Common myeloid progenitor, CD34-positive (primary cell): ENCODE measurements at regions not wholly inside any gene's neighbourhood (a gene's known extent, or its start where the extent isn't known, plus 50 kb on each side); places are given as distances from the start of the nearest gene placed in this dataset.
A peak's percentile ranks its signal among the peaks of the same experiment; 100 is the strongest.

Experiments used
- CTCF ChIA-PET: fragments of 350-600 bp; sonication (Branson Sonifier 250); formaldehyde crosslinking; loops from one replicate; lab custom pipeline; 2021; ENCODE audit warnings: antibody characterized with exemption; lab: Charles Lee
- POLR2A ChIA-PET: fragments of 350-600 bp; sonication (Branson Sonifier 250); formaldehyde crosslinking; loops from one replicate; lab custom pipeline; 2021; ENCODE audit warnings: antibody characterized with exemption; lab: Charles Lee
- DNase-seq, 3 donors: peaks; one replicate each; pipeline versions ENCODE4 v3.0.0 to v3.0.0-alpha.2; 2013
- H3K27ac ChIP-seq, 2 experiments: 1 replicate in 1 of 2; 2 replicates in 1 of 2; pipeline ENCODE4 v1.7.0; 2013; ENCODE audit warnings: inconsistent platforms in 2 of 2, low read length in 2 of 2, mild to moderate bottlenecking in 2 of 2, low read depth in 1 of 2, moderate library complexity in 1 of 2; ENCODE audit not compliant: severe bottlenecking in 2 of 2, insufficient read depth in 1 of 2, poor library complexity in 1 of 2
- H3K27me3 ChIP-seq, 5 experiments: replicated peaks in 2 of 5; 1 replicate in 3 of 5; 2 replicates in 2 of 5; pipeline versions ENCODE4 v1.6.1 to v1.7.0; 2013; ENCODE audit warnings: low read length in 4 of 5, mild to moderate bottlenecking in 2 of 5, moderate library complexity in 2 of 5, inconsistent platforms in 1 of 5; ENCODE audit not compliant: insufficient read depth in 5 of 5, control insufficient read depth in 4 of 5
- H3K36me3 ChIP-seq, 4 experiments: 1 replicate in 2 of 4; 2 replicates in 2 of 4; pipeline versions ENCODE4 v1.6.1 to v1.7.0; 2013; ENCODE audit warnings: low read length in 3 of 4, control low read depth in 1 of 4, mild to moderate bottlenecking in 1 of 4; ENCODE audit not compliant: control insufficient read depth in 4 of 4, insufficient read depth in 4 of 4
- H3K4me1 ChIP-seq, 4 experiments: 1 replicate in 3 of 4; 2 replicates in 1 of 4; pipeline versions ENCODE4 v1.6.1 to v1.7.1; 2013; ENCODE audit warnings: low read length in 3 of 4, mild to moderate bottlenecking in 3 of 4, control low read depth in 1 of 4, inconsistent platforms in 1 of 4, moderate library complexity in 1 of 4; ENCODE audit not compliant: control insufficient read depth in 4 of 4, insufficient read depth in 4 of 4; ENCODE audit errors: control extremely low read depth in 1 of 4
- H3K4me3 ChIP-seq, 7 experiments: 1 replicate in 4 of 7; 2 replicates in 3 of 7; pipeline versions ENCODE4 v1.5.1 to v1.7.0; 2013; ENCODE audit warnings: mild to moderate bottlenecking in 7 of 7, low read length in 6 of 7, moderate library complexity in 6 of 7, inconsistent platforms in 2 of 7, low read depth in 2 of 7, control low read depth in 1 of 7; ENCODE audit not compliant: insufficient read depth in 4 of 7, control insufficient read depth in 1 of 7; ENCODE audit errors: extremely low read depth in 1 of 7
- H3K9me3 ChIP-seq, 5 experiments: 1 replicate in 4 of 5; 2 replicates in 1 of 5; pipeline versions ENCODE4 v1.6.1 to v1.7.1; 2013; ENCODE audit warnings: low read length in 4 of 5, mild to moderate bottlenecking in 2 of 5, inconsistent platforms in 1 of 5, low read depth in 1 of 5, moderate library complexity in 1 of 5; ENCODE audit not compliant: control insufficient read depth in 4 of 5, insufficient read depth in 2 of 5; ENCODE audit errors: control extremely low read depth in 1 of 5
- WGBS: methylation state at CpG from one replicate; pipeline ENCODE4 v1.1.5; 2013; ENCODE audit not compliant: insufficient coverage; 5-methylcytosine and 5-hydroxymethylcytosine counted together

DNA sequence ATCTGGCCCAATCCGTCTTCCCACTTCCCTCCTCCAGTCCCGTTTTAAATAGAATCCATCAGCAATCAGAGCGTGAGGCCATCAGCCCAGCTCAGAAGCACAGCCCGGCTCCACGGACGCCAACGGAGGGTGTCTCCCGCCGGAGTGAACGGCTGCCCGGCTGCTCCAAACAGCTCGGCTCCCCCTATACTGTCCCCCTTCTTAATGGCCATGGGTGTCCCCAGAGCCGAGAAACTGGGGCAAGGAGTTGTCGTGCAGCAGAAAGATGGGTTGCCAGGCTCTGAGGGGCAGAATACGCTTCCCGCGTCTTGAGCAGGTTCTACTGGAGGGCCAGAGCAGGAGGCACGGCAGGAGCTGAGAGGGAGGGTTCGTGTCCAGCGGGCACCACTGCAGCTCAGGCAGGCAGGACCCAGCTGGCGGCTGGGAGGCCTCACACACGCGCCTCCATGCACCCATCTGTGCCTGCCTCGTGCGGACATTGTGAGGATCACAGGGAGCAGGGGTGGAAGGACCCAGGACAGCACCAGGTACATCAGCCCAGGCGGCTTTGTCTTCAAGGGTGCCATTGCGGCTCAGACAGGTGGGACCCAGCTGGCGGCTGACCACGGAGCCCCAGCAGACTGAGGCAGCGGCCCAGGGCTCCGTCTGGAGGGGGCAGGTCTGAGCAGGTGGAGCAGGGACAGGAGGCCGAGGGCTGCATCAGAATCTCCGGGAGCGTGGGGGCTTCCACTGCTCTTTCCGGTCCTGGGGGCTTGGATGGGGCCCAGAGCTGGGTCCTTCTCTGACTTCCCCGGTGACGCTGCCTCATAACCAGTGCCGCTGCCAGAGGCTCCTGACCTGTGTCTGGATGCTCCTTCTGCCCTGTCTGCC is 882.7 kb downstream of the BRD1 start:
- no peak overlapping the region for H3K4me3 ChIP-seq
- no peak for DNase-seq
- WGBS: 93% methylated on average over 37 of the region's 38 CpGs
- CTCF ChIA-PET: no interaction called here
- H3K4me1 ChIP-seq: no peaks in the 10 kb centered on the region
- H3K27me3 ChIP-seq: peaks cover 0 to 4% (median 0%) of the 10 kb centered on the region in 5 experiments
- no peaks in the 10 kb centered on the region for H3K9me3 ChIP-seq
- no peaks in the 10 kb centered on the region for H3K36me3 ChIP-seq
- POLR2A ChIA-PET: no interaction called here
- H3K27ac ChIP-seq: no peak overlapping the region

DNA sequence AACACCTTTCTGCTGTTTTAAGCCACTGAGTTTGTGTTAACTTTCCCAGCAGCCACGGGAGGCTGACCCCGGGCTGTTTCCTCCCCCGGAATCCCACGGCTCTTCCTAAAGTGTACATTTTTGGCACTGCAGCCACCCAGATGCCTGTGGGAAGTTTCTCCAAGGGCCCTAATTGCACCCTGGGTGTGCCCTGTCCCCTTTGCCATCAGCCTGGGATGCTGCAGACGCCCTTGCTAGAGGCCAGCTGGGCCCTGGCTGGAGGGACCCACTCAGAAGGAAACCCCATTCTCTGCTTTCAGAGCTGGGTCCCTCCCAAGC is 883.3 kb downstream of the BRD1 start:
- H3K36me3 ChIP-seq: no peaks in the 10 kb centered on the region
- POLR2A ChIA-PET: no interaction called here
- H3K27me3 ChIP-seq: peaks cover 0 to 2% (median 0%) of the 10 kb centered on the region in 5 experiments
- DNase-seq: no peak
- H3K4me3 ChIP-seq: no peak overlapping the region
- CTCF ChIA-PET: no interaction called here
- 88% methylated on average over 5 of the region's 5 CpGs for WGBS
- H3K27ac ChIP-seq: no peak overlapping the region
- H3K4me1 ChIP-seq: no peaks in the 10 kb centered on the region
- no peaks in the 10 kb centered on the region for H3K9me3 ChIP-seq

DNA sequence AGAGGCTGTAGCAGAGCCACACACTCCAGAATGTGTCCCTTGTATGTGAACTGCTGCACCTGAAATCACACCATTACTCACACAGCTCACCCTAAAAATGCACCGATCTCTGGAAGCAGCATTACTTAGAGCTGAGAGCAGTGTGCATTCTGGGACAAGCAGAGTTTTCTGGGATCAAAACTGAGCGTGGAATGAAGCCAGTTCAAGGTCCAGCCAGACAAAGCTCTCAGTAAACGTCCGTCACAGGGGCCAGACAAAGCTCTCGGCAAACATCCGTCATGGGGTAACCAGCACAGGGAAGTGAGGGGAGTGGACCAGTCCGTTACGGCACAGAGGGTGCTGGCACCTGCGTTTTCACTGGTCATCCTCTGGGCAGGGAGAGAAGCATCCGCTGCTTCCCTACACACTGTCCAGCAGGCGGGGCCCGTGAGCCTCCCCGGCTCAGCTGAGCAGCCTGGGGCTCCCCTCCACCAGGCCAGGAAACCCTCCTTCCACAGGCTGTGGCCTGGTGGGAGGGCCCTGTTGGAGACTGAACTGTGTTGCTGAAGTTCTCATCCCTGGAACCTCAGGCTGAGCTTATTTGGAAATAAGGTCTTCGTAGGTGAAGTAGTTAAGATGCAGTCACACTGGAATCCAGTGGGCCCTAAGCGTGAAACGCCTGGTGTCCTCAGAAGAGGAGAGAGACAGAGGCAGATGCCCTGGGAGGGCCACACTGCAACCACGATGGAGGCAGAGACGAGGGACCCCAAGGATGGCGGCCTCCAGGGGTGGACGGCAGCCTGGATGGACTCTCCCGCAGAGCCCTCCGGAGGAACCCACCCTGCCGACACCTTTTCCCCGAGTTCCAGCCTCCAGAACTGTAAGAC is 883.9 kb downstream of the BRD1 start:
- CTCF ChIA-PET: interaction anchor here (0.8 to 0.9 kb wide), 2 partner anchors 8 to 361 kb away, joined by 3 to 4 read pairs; no protein-coding TSS in a partner anchor
- no peak overlapping the region for H3K27ac ChIP-seq
- H3K4me3 ChIP-seq: no peak overlapping the region
- peak; percentile 4 to 14 (median 4) for DNase-seq
- no peaks in the 10 kb centered on the region for H3K36me3 ChIP-seq
- no peaks in the 10 kb centered on the region for H3K4me1 ChIP-seq
- no peaks in the 10 kb centered on the region for H3K9me3 ChIP-seq
- peaks cover 0 to 2% (median 0%) of the 10 kb centered on the region in 5 experiments for H3K27me3 ChIP-seq
- WGBS: 75% methylated on average over 18 of the region's 24 CpGs
- POLR2A ChIA-PET: no interaction called here

DNA sequence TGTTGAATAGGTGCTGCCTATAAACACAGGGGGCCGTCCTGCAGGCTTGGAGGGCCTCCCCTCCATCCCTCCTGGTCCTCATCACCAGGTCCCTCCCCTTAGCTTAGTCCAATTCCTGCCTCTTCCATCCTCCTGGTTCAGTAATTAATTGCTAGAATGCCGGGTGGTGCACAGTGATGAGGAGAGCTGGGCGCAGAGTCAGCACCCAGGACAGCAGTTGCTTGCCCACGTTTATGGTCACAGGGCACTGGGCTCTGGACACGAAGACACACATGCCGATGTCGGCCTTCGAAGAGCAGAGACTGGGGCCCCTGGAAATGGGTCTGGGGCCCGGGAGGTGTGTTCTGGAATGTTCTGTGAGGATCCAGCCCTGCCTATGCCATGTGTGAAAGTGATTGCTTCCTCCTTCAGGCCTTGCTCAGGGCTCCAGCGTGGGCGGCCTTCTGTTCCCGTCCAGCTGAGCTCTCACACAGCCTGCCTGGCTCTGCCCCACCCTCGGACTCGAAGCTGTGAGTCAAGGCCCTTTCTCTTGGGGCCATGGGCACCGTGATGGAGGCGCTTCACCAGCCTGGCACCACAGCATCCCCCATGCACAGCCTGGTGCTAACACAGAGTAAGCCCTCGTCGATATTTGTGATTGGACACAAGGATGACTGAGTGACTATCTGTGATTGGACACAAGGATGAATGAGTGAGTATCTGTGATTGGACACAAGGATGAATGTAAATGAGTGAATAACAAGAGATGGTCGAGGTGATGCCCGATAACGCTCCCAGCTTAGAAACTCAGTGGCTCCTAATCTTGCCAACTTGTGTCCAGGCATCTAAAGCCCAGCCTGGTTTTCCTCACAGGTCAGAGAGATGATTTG is 884.7 kb downstream of the BRD1 start:
- Histone ChIP-seq H3K4me1 (no peaks in the 10 kb centered on the region), H3K27ac (no peak overlapping the region), H3K27me3 (no peaks in the 10 kb centered on the region), H3K9me3 (no peaks in the 10 kb centered on the region), H3K36me3 (no peaks in the 10 kb centered on the region), H3K4me3 (no peak overlapping the region)
- POLR2A ChIA-PET: no interaction called here
- CTCF ChIA-PET: interaction anchor here (0.8 to 0.9 kb wide), 2 partner anchors 9 to 362 kb away, joined by 3 to 4 read pairs; no protein-coding TSS in a partner anchor
- no peak for DNase-seq
- WGBS: 85% methylated on average over 20 of the region's 21 CpGs

DNA sequence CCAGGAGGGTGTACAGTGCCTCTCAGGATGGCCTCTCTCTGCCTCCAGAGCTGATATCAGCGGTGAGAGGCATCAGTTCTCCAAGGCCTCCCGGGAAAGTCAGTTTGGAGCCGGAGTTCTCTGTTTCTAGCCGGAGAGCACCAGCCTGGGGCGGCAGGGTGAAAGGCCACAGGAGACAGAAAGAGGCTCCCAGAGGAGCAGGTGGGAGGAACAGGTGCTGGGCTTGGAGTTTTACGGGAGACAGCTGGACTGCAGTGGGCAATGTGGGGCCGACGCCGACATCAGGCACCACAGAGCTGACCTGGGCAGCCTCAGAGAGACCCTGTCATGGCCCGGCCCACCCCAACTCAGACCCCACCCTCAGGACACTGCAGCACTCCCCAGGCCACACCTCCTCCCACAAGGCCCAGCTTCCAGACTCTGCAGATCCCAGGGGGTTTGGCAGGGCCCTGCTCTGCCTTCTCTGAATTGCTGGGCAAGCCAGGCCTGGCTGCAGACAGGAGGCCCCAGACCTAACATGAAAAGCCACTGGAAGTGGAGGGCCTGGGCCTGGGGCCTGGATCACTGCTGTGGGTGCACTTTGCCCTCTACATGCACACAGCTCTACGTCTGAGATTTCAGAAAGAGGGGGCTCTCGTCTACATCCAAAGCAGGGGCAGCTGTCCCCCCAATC is 885.6 kb downstream of the BRD1 start:
- Histone ChIP-seq H3K36me3 (no peaks in the 10 kb centered on the region), H3K27me3 (peaks cover 0 to 5% (median 0%) of the 10 kb centered on the region in 5 experiments), H3K27ac (no peak overlapping the region), H3K4me3 (no peak overlapping the region), H3K4me1 (no peaks in the 10 kb centered on the region), H3K9me3 (no peaks in the 10 kb centered on the region)
- POLR2A ChIA-PET: no interaction called here
- CTCF ChIA-PET: no interaction called here
- WGBS: 95% methylated on average over 8 of the region's 12 CpGs
- DNase-seq: no peak

DNA sequence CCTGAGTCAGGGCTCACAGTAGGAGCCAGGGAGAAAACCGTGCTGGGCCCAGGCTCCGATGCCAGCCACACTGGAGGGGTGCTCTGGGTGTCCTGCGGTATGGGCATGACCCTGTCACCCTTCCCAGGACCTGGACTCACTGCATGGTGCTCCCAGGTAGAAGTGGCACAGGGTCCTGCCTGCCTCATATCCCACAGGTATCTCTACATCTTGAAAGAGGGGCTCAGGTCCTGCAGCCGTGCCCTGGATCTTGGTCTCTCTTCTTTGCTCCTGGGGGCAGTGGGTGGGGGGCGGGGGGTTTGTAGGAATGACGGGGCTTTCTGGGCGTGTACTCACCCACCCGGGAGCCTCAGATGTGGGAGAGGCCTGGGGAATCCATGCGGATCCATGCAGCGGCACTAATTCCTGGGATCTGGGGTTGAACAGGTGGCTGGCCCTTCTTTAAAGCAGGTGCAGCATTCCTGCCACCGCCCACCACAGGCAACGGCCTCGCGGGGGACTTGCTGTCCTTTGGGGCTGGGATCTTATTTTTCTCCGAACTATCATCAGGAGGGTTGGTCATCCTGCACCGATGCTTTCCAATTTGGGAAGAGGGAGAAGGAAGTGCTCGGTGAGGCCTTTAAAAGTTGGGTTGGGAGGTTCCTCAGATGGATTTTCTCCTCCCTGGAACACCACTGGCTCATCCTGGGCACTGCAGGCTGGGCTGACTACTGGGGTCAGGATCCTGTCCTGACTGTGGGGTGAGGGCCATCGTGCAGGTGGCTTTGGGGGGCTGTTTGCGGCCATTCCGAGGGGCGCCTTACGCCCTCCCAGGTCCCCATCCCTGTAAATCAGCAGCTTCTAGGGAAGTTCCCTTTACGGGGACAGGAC is 886.4 kb downstream of the BRD1 start:
- H3K36me3 ChIP-seq: no peaks in the 10 kb centered on the region
- no peaks in the 10 kb centered on the region for H3K4me1 ChIP-seq
- no peak overlapping the region for H3K4me3 ChIP-seq
- H3K27me3 ChIP-seq: peaks cover 0 to 5% (median 0%) of the 10 kb centered on the region in 5 experiments
- POLR2A ChIA-PET: no interaction called here
- no peak for DNase-seq
- CTCF ChIA-PET: no interaction called here
- WGBS: 86% methylated on average over 18 of the region's 23 CpGs
- no peak overlapping the region for H3K27ac ChIP-seq
- peaks cover 0 to 4% (median 1%) of the 10 kb centered on the region in 5 experiments for H3K9me3 ChIP-seq
